Smooth muscle cell (in vitro differentiated cells): ENCODE measurements at regions not wholly inside any gene's neighbourhood (a gene's known extent, or its start where the extent isn't known, plus 50 kb on each side); places are given as distances from the start of the nearest gene placed in this dataset.

Source experiments
- DNase-seq: peaks from one replicate; lab custom pipeline; 2025; ENCODE audit not compliant: unreplicated experiment; lab: John Stamatoyannopoulos, UW
- H2AFZ ChIP-seq: fragments of 200-600 bp; sonication (generic); 2 replicates; pipeline ENCODE4 v1.6.0; 2016; ENCODE audit warnings: antibody characterized with exemption, low read depth, mild to moderate bottlenecking
- H3F3A ChIP-seq: fragments of 200-600 bp; sonication (generic); 2 replicates; pipeline ENCODE4 v1.6.0; 2017; ENCODE audit warnings: antibody characterized with exemption, low read depth
- H3K27ac ChIP-seq: fragments of 200-600 bp; sonication (generic); 2 replicates; pipeline ENCODE4 v1.5.1; 2016; ENCODE audit warnings: low read depth, mild to moderate bottlenecking
- H3K27me3 ChIP-seq: fragments of 200-600 bp; sonication (generic); 2 replicates; pipeline ENCODE4 v1.6.1; 2016; ENCODE audit warnings: low read depth, mild to moderate bottlenecking
- H3K36me3 ChIP-seq: fragments of 200-600 bp; sonication (generic); 2 replicates; pipeline ENCODE4 v1.5.1; 2016; ENCODE audit warnings: low read depth
- H3K4me1 ChIP-seq: fragments of 200-600 bp; sonication (generic); 2 replicates; pipeline ENCODE4 v1.5.1; 2016; ENCODE audit warnings: low read depth
- H3K4me2 ChIP-seq: fragments of 200-600 bp; sonication (generic); 2 replicates; pipeline ENCODE4 v1.6.0; 2016; ENCODE audit warnings: mild to moderate bottlenecking
- H3K4me3 ChIP-seq: fragments of 200-600 bp; sonication (generic); 2 replicates; pipeline ENCODE4 v1.5.1; 2016; ENCODE audit warnings: mild to moderate bottlenecking
- H3K79me2 ChIP-seq: fragments of 200-600 bp; sonication (generic); 2 replicates; pipeline ENCODE4 v1.6.0; 2016; ENCODE audit warnings: low read depth, mild to moderate bottlenecking
- H3K9ac ChIP-seq: fragments of 200-600 bp; sonication (generic); 2 replicates; pipeline ENCODE4 v1.6.0; 2016; ENCODE audit warnings: low read depth
- H3K9me3 ChIP-seq: fragments of 200-600 bp; sonication (generic); replicated peaks from 2 replicates; pipeline ENCODE4 v1.5.1; 2016; ENCODE audit warnings: low read depth
- H4K20me1 ChIP-seq: fragments of 200-600 bp; sonication (generic); 2 replicates; pipeline ENCODE4 v1.6.0; 2016; ENCODE audit warnings: low read depth
- CTCF ChIP-seq: fragments of 200-600 bp; sonication (generic); IDR thresholded peaks from 2 replicates; pipeline ENCODE4 v1.5.1; 2017; ENCODE audit warnings: borderline replicate concordance, mild to moderate bottlenecking, antibody characterized with exemption; ENCODE audit not compliant: insufficient read depth, poor library complexity, severe bottlenecking
- WGBS: methylation state at CpG from one replicate; pipeline ENCODE4 v1.1.7; 2016; ENCODE audit warnings: low lambda C conversion rate; 5-methylcytosine and 5-hydroxymethylcytosine counted together

DNA sequence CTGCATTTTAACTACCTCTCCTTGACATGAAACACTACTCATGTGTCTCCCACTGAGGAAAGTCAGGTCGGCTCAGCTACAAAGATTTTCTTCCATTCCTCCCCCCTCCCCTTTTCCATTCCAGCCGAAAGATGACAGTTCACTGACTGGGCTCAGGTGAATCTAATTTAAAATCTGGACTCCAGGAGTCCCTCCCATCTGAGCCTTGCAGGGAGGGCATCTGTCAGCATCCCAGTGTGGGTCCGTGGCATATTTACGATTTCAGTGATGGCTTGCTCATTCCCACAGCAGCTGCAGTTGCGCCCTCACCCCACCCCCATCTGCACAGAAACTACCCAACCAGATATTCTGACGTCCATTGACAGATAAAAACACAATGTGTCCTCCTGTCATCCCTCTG, 153.7 kb upstream of the ARRDC4 start:
- Histone ChIP-seq H3K4me1 (no peaks in the 10 kb centered on the region), H2AFZ (no peak overlapping the region), H3K36me3 (no peaks in the 10 kb centered on the region), H3K9ac (no peak overlapping the region), H3K27ac (no peak overlapping the region), H3K9me3 (no peaks in the 10 kb centered on the region), H4K20me1 (no peaks in the 10 kb centered on the region), H3K4me3 (no peak overlapping the region), H3K79me2 (no peaks in the 10 kb centered on the region), H3K27me3 (peaks cover 3% of the 10 kb centered on the region), H3F3A (no peaks in the 10 kb centered on the region), H3K4me2 (no peak overlapping the region)
- WGBS = 80% methylated on average over 4 of the region's 6 CpGs
- no peak for TF ChIP-seq CTCF
- DNase-seq = no peak

DNA sequence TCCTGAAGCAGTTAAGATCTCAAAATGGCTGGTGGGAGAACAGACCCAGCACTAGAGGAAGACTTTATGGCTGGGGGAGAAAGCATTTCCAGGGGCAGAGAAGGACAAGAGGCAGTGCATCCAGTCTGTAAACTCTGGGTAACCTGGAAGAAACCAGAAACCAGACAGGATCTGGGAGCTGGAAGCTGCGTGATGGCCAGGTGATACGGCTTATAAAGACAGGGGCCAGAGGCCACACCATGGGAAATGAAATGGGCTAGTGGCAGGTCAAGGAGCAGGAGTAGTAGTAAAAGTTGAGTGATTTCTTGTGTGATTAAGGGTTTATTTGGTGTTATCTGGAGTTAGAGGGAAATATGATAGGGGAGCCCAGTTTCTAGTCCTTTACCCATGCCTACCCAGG, 144.7 kb upstream of the ARRDC4 start:
- H3F3A ChIP-seq = no peaks in the 10 kb centered on the region
- no peak for DNase-seq

DNA sequence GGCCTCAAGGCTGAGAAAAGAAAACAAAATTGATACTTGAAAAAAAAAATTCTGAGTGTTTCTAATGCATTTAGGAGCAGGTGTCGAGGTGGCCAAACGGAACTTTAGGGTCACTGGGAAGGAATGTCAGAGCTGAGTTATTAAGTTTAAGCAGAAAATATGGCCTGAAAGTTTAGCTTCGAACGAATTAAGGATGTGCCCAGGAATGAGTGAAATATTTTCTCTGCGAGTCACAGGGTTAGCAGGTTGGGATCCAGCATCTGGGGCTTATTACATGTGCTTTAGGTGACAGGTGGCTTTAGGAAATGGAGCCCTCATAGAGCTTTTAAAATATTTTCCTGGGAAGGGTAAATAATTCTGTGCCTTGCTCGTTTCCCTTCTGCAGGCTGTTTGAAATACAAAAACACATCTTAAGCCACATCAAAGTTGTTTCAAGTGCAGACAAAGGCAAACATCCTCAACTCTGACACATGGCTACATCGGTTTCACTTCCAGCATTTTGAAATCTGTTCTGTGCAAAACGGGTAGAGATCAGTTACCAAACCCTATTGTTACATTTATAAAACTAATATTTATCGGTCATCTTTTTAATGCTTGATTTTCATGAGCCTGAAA, 143.1 kb upstream of the ARRDC4 start:
- H3K27ac ChIP-seq = no peak overlapping the region
- WGBS = 60% methylated on average over 9 of the region's 9 CpGs
- no peaks in the 10 kb centered on the region for H3K79me2 ChIP-seq
- TF ChIP-seq CTCF = no peak
- DNase-seq = no peak
- H3K27me3 ChIP-seq = no peaks in the 10 kb centered on the region
- no peak overlapping the region for H3K9ac ChIP-seq
- H3K36me3 ChIP-seq = no peaks in the 10 kb centered on the region
- no peaks in the 10 kb centered on the region for H3K4me1 ChIP-seq
- H3K4me2 ChIP-seq = no peak overlapping the region
- no peaks in the 10 kb centered on the region for H3K9me3 ChIP-seq
- H2AFZ ChIP-seq = no peak overlapping the region
- no peaks in the 10 kb centered on the region for H3F3A ChIP-seq
- no peaks in the 10 kb centered on the region for H4K20me1 ChIP-seq
- no peak overlapping the region for H3K4me3 ChIP-seq

More for the DNA sequence above, 144.7 kb upstream of the ARRDC4 start:
- Histone ChIP-seq H3K9me3 (no peaks in the 10 kb centered on the region), H3K4me2 (no peak overlapping the region), H3K79me2 (no peaks in the 10 kb centered on the region), H3K4me3 (no peak overlapping the region), H3K9ac (no peak overlapping the region), H3K27me3 (no peaks in the 10 kb centered on the region), H3K36me3 (no peaks in the 10 kb centered on the region), H2AFZ (no peak overlapping the region), H3K27ac (no peak overlapping the region), H4K20me1 (no peaks in the 10 kb centered on the region), H3K4me1 (no peaks in the 10 kb centered on the region)
- WGBS = 87% methylated on average over 2 of the region's 2 CpGs
- no peak for TF ChIP-seq CTCF

DNA sequence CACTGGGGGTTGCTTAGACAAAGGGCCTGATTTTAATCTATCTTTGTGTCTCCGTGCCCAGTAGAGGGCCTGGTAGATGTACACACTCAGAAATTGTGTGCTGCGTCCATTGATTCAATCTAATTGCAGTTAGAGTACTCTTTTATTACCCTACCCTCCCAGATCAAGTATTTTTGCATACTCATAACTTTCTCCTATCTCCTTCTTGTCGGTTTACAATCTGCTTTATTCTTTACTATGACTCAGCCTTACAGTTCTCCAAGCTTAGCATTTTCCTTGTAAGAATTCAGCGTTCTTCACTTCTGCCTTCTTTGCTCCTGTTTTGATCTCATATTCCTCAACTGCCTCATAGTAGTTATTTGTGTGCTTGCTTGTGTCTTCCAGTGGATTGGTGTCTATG, 124.5 kb upstream of the ARRDC4 start:
- DNase-seq = no peak
- H3K27ac ChIP-seq = no peak overlapping the region
- H2AFZ ChIP-seq = no peak overlapping the region
- H3K36me3 ChIP-seq = no peaks in the 10 kb centered on the region
- H3K4me3 ChIP-seq = no peak overlapping the region
- no peaks in the 10 kb centered on the region for H3K27me3 ChIP-seq
- no peak for TF ChIP-seq CTCF
- no peaks in the 10 kb centered on the region for H3K4me1 ChIP-seq
- H3K79me2 ChIP-seq = no peaks in the 10 kb centered on the region
- no peaks in the 10 kb centered on the region for H3F3A ChIP-seq
- no peak overlapping the region for H3K4me2 ChIP-seq
- H3K9ac ChIP-seq = no peak overlapping the region
- no peaks in the 10 kb centered on the region for H3K9me3 ChIP-seq
- H4K20me1 ChIP-seq = no peaks in the 10 kb centered on the region
- WGBS = 78% methylated on average over 4 of the region's 4 CpGs
